Naive B cell (primary cell): ENCODE measurements at regions not wholly inside any gene's neighbourhood (a gene's known extent, or its start where the extent isn't known, plus 50 kb on each side); places are given as distances from the start of the nearest gene placed in this dataset.
"Not testable (repeated sequence)": the region's sequence is repeated elsewhere in the genome, so short reads cannot be mapped to it uniquely, and the experiment has no call there.

Experiments
- ATAC-seq, 2 donors: fragments of 150-1000 bp; cut with Tn5 transposase; 2 replicates each; pipeline ENCODE4 v1.10.0; 2021; ENCODE audit warnings: low read depth in 2 of 2, mild to moderate bottlenecking in 2 of 2, moderate library complexity in 2 of 2
- DNase-seq: peaks from one replicate; pipeline ENCODE4 v3.0.0; 2022
- H3K27ac Mint-ChIP-seq, 6 donors: one replicate each; pipeline ENCODE4 v1.8.0; 2020 to 2022; ENCODE audit warnings: mild to moderate bottlenecking in 6 of 6, mixed read lengths in 6 of 6, moderate library complexity in 5 of 6, inconsistent platforms in 2 of 6
- H3K27me3 Mint-ChIP-seq, 3 donors: one replicate each; pipeline ENCODE4 v1.8.0; 2021 to 2022; ENCODE audit warnings: mixed read lengths in 3 of 3, mild to moderate bottlenecking in 1 of 3
- H3K36me3 Mint-ChIP-seq, 2 donors: one replicate each; pipeline ENCODE4 v1.8.0; 2020 to 2022; ENCODE audit warnings: mixed read lengths in 2 of 2, inconsistent platforms in 1 of 2, mild to moderate bottlenecking in 1 of 2
- H3K4me1 Mint-ChIP-seq, 3 donors: one replicate each; pipeline ENCODE4 v1.8.0; 2020 to 2022; ENCODE audit warnings: mixed read lengths in 3 of 3, inconsistent platforms in 1 of 3, mild to moderate bottlenecking in 1 of 3, moderate library complexity in 1 of 3
- H3K4me3 Mint-ChIP-seq, 8 donors: one replicate each; pipeline ENCODE4 v1.8.0; 2020 to 2022; ENCODE audit warnings: mild to moderate bottlenecking in 8 of 8, mixed read lengths in 8 of 8, moderate library complexity in 8 of 8, inconsistent platforms in 2 of 8
- H3K9me3 Mint-ChIP-seq, 7 donors: one replicate each; pipeline ENCODE4 v1.8.0; 2020 to 2022; ENCODE audit warnings: mixed read lengths in 7 of 7, mild to moderate bottlenecking in 5 of 7, inconsistent platforms in 2 of 7, moderate library complexity in 1 of 7

- no peaks in the 10 kb centered on the region for H3K36me3 Mint-ChIP-seq
- H3K4me1 Mint-ChIP-seq, result no peaks in the 10 kb centered on the region
- no peak for DNase-seq
- H3K9me3 Mint-ChIP-seq, result peaks cover 0 to 9% (median 5%) of the 10 kb centered on the region in 7 donors
- no peaks in the 10 kb centered on the region for H3K27me3 Mint-ChIP-seq
- ATAC-seq, result no peak
- H3K27ac Mint-ChIP-seq, result no peak overlapping the region
- H3K4me3 Mint-ChIP-seq, result no peak overlapping the region
These were observed 464.2 kb downstream of the COL12A1 start for GRCh38 chr6:74741646-74742045.

GRCh38 chr6:74735304-74735703, 470.5 kb downstream of the COL12A1 start:
- Mint-ChIP-seq H3K27ac (no peak overlapping the region), H3K27me3 (no peaks in the 10 kb centered on the region), H3K36me3 (no peaks in the 10 kb centered on the region), H3K4me1 (no peaks in the 10 kb centered on the region), H3K9me3 (peaks cover 0 to 15% (median 8%) of the 10 kb centered on the region in 7 donors), H3K4me3 (no peak overlapping the region)
- no peak for DNase-seq
- ATAC-seq, result no peak

- no peak for DNase-seq
- H3K4me3 Mint-ChIP-seq, result no peak overlapping the region
These were observed 471.0 kb downstream of the COL12A1 start for GRCh38 chr6:74734901-74735300.

GRCh38 chr6:74733830-74734620, 471.8 kb downstream of the COL12A1 start:
- ATAC-seq (no peak), DNase-seq (no peak)
- H3K36me3 Mint-ChIP-seq, result no peaks in the 10 kb centered on the region
- no peak overlapping the region for H3K27ac Mint-ChIP-seq
- H3K9me3 Mint-ChIP-seq, result peaks cover 0 to 15% (median 8%) of the 10 kb centered on the region in 7 donors
- H3K4me1 Mint-ChIP-seq, result no peaks in the 10 kb centered on the region
- H3K27me3 Mint-ChIP-seq, result no peaks in the 10 kb centered on the region
- no peak overlapping the region for H3K4me3 Mint-ChIP-seq

More at GRCh38 chr6:74734901-74735300, 471.0 kb downstream of the COL12A1 start:
- Mint-ChIP-seq H3K9me3 (peaks cover 0 to 15% (median 8%) of the 10 kb centered on the region in 7 donors), H3K27ac (no peak overlapping the region), H3K4me1 (no peaks in the 10 kb centered on the region), H3K36me3 (no peaks in the 10 kb centered on the region), H3K27me3 (no peaks in the 10 kb centered on the region)
- no peak for ATAC-seq

GRCh38 chr6:74731931-74732330, 473.9 kb downstream of the COL12A1 start:
- H3K9me3 Mint-ChIP-seq, result peaks cover 0 to 10% (median 5%) of the 10 kb centered on the region in 7 donors
- no peaks in the 10 kb centered on the region for H3K4me1 Mint-ChIP-seq
- no peak overlapping the region for H3K4me3 Mint-ChIP-seq
- no peak for ATAC-seq
- H3K27ac Mint-ChIP-seq, result no peak overlapping the region
- H3K36me3 Mint-ChIP-seq, result no peaks in the 10 kb centered on the region
- no peaks in the 10 kb centered on the region for H3K27me3 Mint-ChIP-seq
- no peak for DNase-seq

GRCh38 chr6:74731204-74731603, 474.6 kb downstream of the COL12A1 start:
- no peak for ATAC-seq
- no peaks in the 10 kb centered on the region for H3K36me3 Mint-ChIP-seq
- DNase-seq, result no peak
- no peak overlapping the region for H3K27ac Mint-ChIP-seq
- no peak overlapping the region for H3K4me3 Mint-ChIP-seq
- H3K9me3 Mint-ChIP-seq, result peaks cover 0 to 5% (median 3%) of the 10 kb centered on the region in 7 donors
- H3K4me1 Mint-ChIP-seq, result no peaks in the 10 kb centered on the region
- H3K27me3 Mint-ChIP-seq, result no peaks in the 10 kb centered on the region

- Mint-ChIP-seq H3K27me3 (no peaks in the 10 kb centered on the region), H3K4me3 (no peak overlapping the region), H3K27ac (peak overlapping the region in 1 of 6 donors; percentile 3)
These were observed 484.9 kb downstream of the COL12A1 start for GRCh38 chr6:74720923-74721322.

GRCh38 chr6:74717591-74717990, 488.3 kb downstream of the COL12A1 start:
- Mint-ChIP-seq H3K4me3 (no peak overlapping the region), H3K36me3 (no peaks in the 10 kb centered on the region), H3K27me3 (no peaks in the 10 kb centered on the region), H3K9me3 (peaks cover 0 to 12% (median 5%) of the 10 kb centered on the region in 7 donors), H3K4me1 (no peaks in the 10 kb centered on the region), H3K27ac (no peak overlapping the region)
- DNase-seq (no peak), ATAC-seq (no peak)

More at GRCh38 chr6:74720923-74721322, 484.9 kb downstream of the COL12A1 start:
- no peaks in the 10 kb centered on the region for H3K4me1 Mint-ChIP-seq
- DNase-seq (no peak), ATAC-seq (no peak)
- no peaks in the 10 kb centered on the region for H3K36me3 Mint-ChIP-seq
- peaks cover 0 to 23% (median 4%) of the 10 kb centered on the region in 7 donors for H3K9me3 Mint-ChIP-seq

GRCh38 chr6:74715355-74716085, 490.3 kb downstream of the COL12A1 start:
- no peak overlapping the region for H3K27ac Mint-ChIP-seq
- peaks cover 0 to 12% (median 3%) of the 10 kb centered on the region in 7 donors for H3K9me3 Mint-ChIP-seq
- ATAC-seq (no peak), DNase-seq (no peak)
- no peaks in the 10 kb centered on the region for H3K27me3 Mint-ChIP-seq
- H3K4me3 Mint-ChIP-seq, result no peak overlapping the region
- no peaks in the 10 kb centered on the region for H3K36me3 Mint-ChIP-seq
- H3K4me1 Mint-ChIP-seq, result no peaks in the 10 kb centered on the region

GRCh38 chr6:74713941-74714340, 491.9 kb downstream of the COL12A1 start:
- peaks cover 0 to 12% (median 3%) of the 10 kb centered on the region in 7 donors for H3K9me3 Mint-ChIP-seq
- H3K27ac Mint-ChIP-seq, result no peak overlapping the region
- no peaks in the 10 kb centered on the region for H3K27me3 Mint-ChIP-seq
- H3K4me3 Mint-ChIP-seq, result no peak overlapping the region
- DNase-seq (no peak), ATAC-seq (no peak)
- no peaks in the 10 kb centered on the region for H3K36me3 Mint-ChIP-seq
- H3K4me1 Mint-ChIP-seq, result no peaks in the 10 kb centered on the region

GRCh38 chr6:74705451-74705850, 500.4 kb downstream of the COL12A1 start:
- H3K4me1 Mint-ChIP-seq, result no peaks in the 10 kb centered on the region

GRCh38 chr6:74704540-74704939, 501.3 kb downstream of the COL12A1 start:
- H3K9me3 Mint-ChIP-seq, result peaks cover 0 to 11% (median 4%) of the 10 kb centered on the region in 7 donors
- not testable (repeated sequence) for H3K36me3 Mint-ChIP-seq, H3K4me1 Mint-ChIP-seq, DNase-seq, ATAC-seq, H3K27me3 Mint-ChIP-seq, H3K4me3 Mint-ChIP-seq, H3K27ac Mint-ChIP-seq

More at GRCh38 chr6:74705451-74705850, 500.4 kb downstream of the COL12A1 start:
- Mint-ChIP-seq H3K9me3 (peaks cover 0 to 11% (median 4%) of the 10 kb centered on the region in 7 donors), H3K4me3 (no peak overlapping the region), H3K27me3 (no peaks in the 10 kb centered on the region), H3K27ac (no peak overlapping the region), H3K36me3 (no peaks in the 10 kb centered on the region)
- DNase-seq (no peak), ATAC-seq (no peak)

GRCh38 chr6:74690365-74690764, 515.5 kb downstream of the COL12A1 start:
- DNase-seq (no peak), ATAC-seq (no peak)
- Mint-ChIP-seq H3K9me3 (peaks cover 0 to 5% (median 3%) of the 10 kb centered on the region in 7 donors), H3K4me3 (no peak overlapping the region), H3K4me1 (no peaks in the 10 kb centered on the region), H3K27me3 (no peaks in the 10 kb centered on the region), H3K27ac (no peak overlapping the region), H3K36me3 (no peaks in the 10 kb centered on the region)

- ATAC-seq, result no peak
- H3K27ac Mint-ChIP-seq, result no peak overlapping the region
- no peak overlapping the region for H3K4me3 Mint-ChIP-seq
- no peaks in the 10 kb centered on the region for H3K36me3 Mint-ChIP-seq
- H3K4me1 Mint-ChIP-seq, result no peaks in the 10 kb centered on the region
- no peaks in the 10 kb centered on the region for H3K27me3 Mint-ChIP-seq
- H3K9me3 Mint-ChIP-seq, result peaks cover 0 to 6% (median 3%) of the 10 kb centered on the region in 7 donors
- DNase-seq, result no peak
These were observed 516.3 kb downstream of the COL12A1 start for GRCh38 chr6:74689601-74690000.
